ENCODE measurements at regions not wholly inside any gene's neighbourhood (a gene's known extent, or its start where the extent isn't known, plus 50 kb on each side); places are given as distances from the start of the nearest gene placed in this dataset.

GRCh38 chr3:103055021-103055520 lies 620.3 kb downstream of the ZPLD1 start:
- TF ChIP-seq CTCF (IDR thresholded peaks at IDR 0.05; ENCODE audit: low read length), result no peak
- TF ChIP-seq EZH2 (optimal IDR thresholded peaks at IDR 0.05; ENCODE audit: low read depth, low read length), result no peak
- TF ChIP-seq EZH2phosphoT487 (IDR thresholded peaks at IDR 0.05; ENCODE audit: low read length), result no peak

Data from MM.1S (cell line).